ENCODE measurements at regions not wholly inside any gene's neighbourhood (a gene's known extent, or its start where the extent isn't known, plus 50 kb on each side); places are given as distances from the start of the nearest gene placed in this dataset.

- no peak overlapping the region for H3K4me2 ChIP-seq (ENCODE audit: low read length)
- DNase-seq = no peak
- no peaks in the 10 kb centered on the region for H3K36me3 ChIP-seq (ENCODE audit: low read depth, low read length)
- no peak overlapping the region for H2AFZ ChIP-seq (ENCODE audit: low read length)
- no peaks in the 10 kb centered on the region for H3F3A ChIP-seq (ENCODE audit: low read length, unreplicated experiment)
- TF ChIP-seq EZH2phosphoT487 (IDR thresholded peaks at IDR 0.05; ENCODE audit: borderline replicate concordance, low read length) = no peak
- TF ChIP-seq EZH2 (IDR thresholded peaks at IDR 0.05; ENCODE audit: low read length, unreplicated experiment) = no peak
- TF ChIP-seq CTCF (conservative IDR thresholded peaks at IDR 0.05; ENCODE audit: low read depth, low read length) = no peak
- H3K9ac ChIP-seq (ENCODE audit: low read length) = no peak overlapping the region
- H3K9me2 ChIP-seq (replicated peaks; ENCODE audit: low read length) = no peaks in the 10 kb centered on the region
- H3K4me3 ChIP-seq (ENCODE audit: low read length) = no peak overlapping the region
- H3K27ac ChIP-seq (ENCODE audit: low read length) = no peak overlapping the region
- CTCF ChIA-PET = no interaction called here
- H4K20me1 ChIP-seq (ENCODE audit: low read length) = no peaks in the 10 kb centered on the region
- intact Hi-C loops (cut with micrococcal nuclease) = no loop called here
- H3K79me2 ChIP-seq (ENCODE audit: low read length) = no peaks in the 10 kb centered on the region
- POLR2A ChIA-PET (ENCODE audit: unreplicated experiment) = no interaction called here
- no peaks in the 10 kb centered on the region for H3K27me3 ChIP-seq (ENCODE audit: low read length)
- ATAC-seq = no peak
- no TSS peak for BruUV-seq (replicated peaks)
- H3K9me3 ChIP-seq (ENCODE audit: low read length) = no peaks in the 10 kb centered on the region
- H3K4me1 ChIP-seq (ENCODE audit: insufficient read depth, low read length) = no peaks in the 10 kb centered on the region
These were observed 61.9 kb upstream of the HK2 start for GRCh38 chr2:74772046-74772445.

- no TSS peak for BruUV-seq (replicated peaks)
- Histone ChIP-seq H3K4me2 (ENCODE audit: low read length) (no peak overlapping the region), H3K4me3 (ENCODE audit: low read length) (no peak overlapping the region), H3K4me1 (ENCODE audit: insufficient read depth, low read length) (no peaks in the 10 kb centered on the region), H3K9ac (ENCODE audit: low read length) (no peak overlapping the region), H4K20me1 (ENCODE audit: low read length) (no peaks in the 10 kb centered on the region), H3K27me3 (ENCODE audit: low read length) (no peaks in the 10 kb centered on the region), H3K9me3 (ENCODE audit: low read length) (no peaks in the 10 kb centered on the region), H3K79me2 (ENCODE audit: low read length) (no peaks in the 10 kb centered on the region), H3K27ac (ENCODE audit: low read length) (no peak overlapping the region), H3K36me3 (ENCODE audit: low read depth, low read length) (no peaks in the 10 kb centered on the region), H2AFZ (ENCODE audit: low read length) (no peak overlapping the region), H3F3A (ENCODE audit: low read length, unreplicated experiment) (no peaks in the 10 kb centered on the region), H3K9me2 (replicated peaks; ENCODE audit: low read length) (no peaks in the 10 kb centered on the region)
- POLR2A ChIA-PET (ENCODE audit: unreplicated experiment) = no interaction called here
- no peak for ATAC-seq
- CTCF ChIA-PET = no interaction called here
- no peak for DNase-seq
- intact Hi-C loops (cut with micrococcal nuclease) = no loop called here
- TF ChIP-seq CTCF (conservative IDR thresholded peaks at IDR 0.05; ENCODE audit: low read depth, low read length) (no peak), EZH2 (IDR thresholded peaks at IDR 0.05; ENCODE audit: low read length, unreplicated experiment) (no peak), EZH2phosphoT487 (IDR thresholded peaks at IDR 0.05; ENCODE audit: borderline replicate concordance, low read length) (no peak)
These were observed 56.6 kb upstream of the HK2 start for GRCh38 chr2:74777161-74777900.

GRCh38 chr2:74778381-74779264 is 55.3 kb upstream of the HK2 start:
- BruUV-seq (replicated peaks) = no TSS peak
- Histone ChIP-seq H3K4me2 (ENCODE audit: low read length) (no peak overlapping the region), H3K9me2 (replicated peaks; ENCODE audit: low read length) (no peaks in the 10 kb centered on the region), H3K4me1 (ENCODE audit: insufficient read depth, low read length) (no peaks in the 10 kb centered on the region), H2AFZ (ENCODE audit: low read length) (no peak overlapping the region), H3K36me3 (ENCODE audit: low read depth, low read length) (no peaks in the 10 kb centered on the region), H3F3A (ENCODE audit: low read length, unreplicated experiment) (no peaks in the 10 kb centered on the region), H3K27me3 (ENCODE audit: low read length) (no peaks in the 10 kb centered on the region), H4K20me1 (ENCODE audit: low read length) (no peaks in the 10 kb centered on the region), H3K79me2 (ENCODE audit: low read length) (no peaks in the 10 kb centered on the region), H3K9ac (ENCODE audit: low read length) (no peak overlapping the region), H3K9me3 (ENCODE audit: low read length) (no peaks in the 10 kb centered on the region), H3K27ac (ENCODE audit: low read length) (no peak overlapping the region), H3K4me3 (ENCODE audit: low read length) (no peak overlapping the region)
- DNase-seq (no peak), ATAC-seq (no peak)
- POLR2A ChIA-PET (ENCODE audit: unreplicated experiment) = no interaction called here
- TF ChIP-seq EZH2 (IDR thresholded peaks at IDR 0.05; ENCODE audit: low read length, unreplicated experiment) = no peak
- no peak for TF ChIP-seq CTCF (conservative IDR thresholded peaks at IDR 0.05; ENCODE audit: low read depth, low read length)
- TF ChIP-seq EZH2phosphoT487 (IDR thresholded peaks at IDR 0.05; ENCODE audit: borderline replicate concordance, low read length) = no peak
- CTCF ChIA-PET = no interaction called here
- intact Hi-C loops (cut with micrococcal nuclease) = no loop called here

Measured in PC-3 (cell line).